NCI-H526 treated with DMSO at 0.1 percent for 48 hours (cell line): ENCODE measurements at regions not wholly inside any gene's neighbourhood (a gene's known extent, or its start where the extent isn't known, plus 50 kb on each side); places are given as distances from the start of the nearest gene placed in this dataset.

Experiments
- DNase-seq: peaks from one replicate; lab custom pipeline; 2025; lab: John Stamatoyannopoulos, UW

DNA sequence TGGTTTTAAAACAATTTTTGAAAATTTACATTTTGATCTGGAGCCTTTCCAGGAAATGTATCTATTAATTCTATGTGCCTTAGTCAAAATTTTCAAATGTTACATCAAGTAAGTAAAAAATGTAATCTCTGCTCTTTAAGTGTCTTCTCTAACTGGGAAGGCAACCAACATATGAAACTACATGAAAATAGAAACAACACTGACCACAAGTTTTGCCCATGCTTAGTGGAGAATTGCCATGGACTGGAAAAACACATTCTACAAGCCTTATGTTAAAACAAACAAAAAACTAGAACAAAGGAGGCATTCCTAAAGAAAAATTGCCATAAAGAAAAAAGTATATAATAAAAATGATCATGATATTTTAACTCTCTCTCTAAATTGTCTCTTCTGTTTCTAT, 75.9 kb upstream of the SPRED1 start:
- no peak for DNase-seq

- no peak for DNase-seq
Observed at GRCh38 chr15:38182900-38183299, 69.7 kb upstream of the SPRED1 start.

- DNase-seq = no peak
Observed at GRCh38 chr15:38186507-38186906, 66.1 kb upstream of the SPRED1 start.

GRCh38 chr15:38187630-38188313, 64.9 kb upstream of the SPRED1 start:
- no peak for DNase-seq

GRCh38 chr15:38189671-38190295, 62.9 kb upstream of the SPRED1 start:
- no peak for DNase-seq

DNA sequence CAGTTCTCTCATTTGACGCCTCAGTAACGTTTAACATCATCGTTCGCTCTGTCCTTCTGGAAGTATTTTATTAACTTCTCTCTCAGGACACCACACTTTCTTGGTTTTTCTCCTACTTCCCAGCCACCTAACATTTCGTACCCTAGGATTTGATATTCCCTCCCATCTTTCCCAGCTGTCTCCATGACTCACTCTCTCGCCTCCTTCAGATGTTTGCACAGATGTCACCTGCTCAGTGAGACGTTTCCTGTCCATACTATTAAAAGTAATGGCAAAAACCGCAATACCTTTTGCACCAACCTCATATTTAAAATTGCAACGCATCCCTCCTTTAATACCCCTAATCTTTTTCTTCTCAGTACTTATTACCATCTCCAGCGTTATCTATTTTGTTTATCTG, 62.1 kb upstream of the SPRED1 start:
- DNase-seq = no peak

DNA sequence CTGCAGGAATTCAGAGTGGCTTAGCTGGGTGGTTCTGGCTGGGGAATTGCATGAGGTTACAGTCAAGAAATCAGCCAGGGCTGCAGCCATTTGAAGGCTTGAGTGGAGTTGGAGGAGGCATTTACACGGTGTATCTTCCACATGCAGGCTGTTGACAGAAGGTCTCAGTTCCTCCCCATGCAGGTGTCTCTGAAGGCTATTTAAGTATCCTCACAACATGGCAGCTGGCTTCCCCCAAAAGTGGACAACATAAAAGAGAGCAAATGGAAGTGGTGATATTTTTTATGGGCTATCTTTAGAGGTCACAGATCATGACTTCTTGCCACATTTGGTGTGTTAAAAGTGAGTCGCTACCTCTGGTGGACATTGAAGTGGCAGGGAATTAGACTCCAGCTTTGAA, 60.1 kb upstream of the SPRED1 start:
- no peak for DNase-seq

DNA sequence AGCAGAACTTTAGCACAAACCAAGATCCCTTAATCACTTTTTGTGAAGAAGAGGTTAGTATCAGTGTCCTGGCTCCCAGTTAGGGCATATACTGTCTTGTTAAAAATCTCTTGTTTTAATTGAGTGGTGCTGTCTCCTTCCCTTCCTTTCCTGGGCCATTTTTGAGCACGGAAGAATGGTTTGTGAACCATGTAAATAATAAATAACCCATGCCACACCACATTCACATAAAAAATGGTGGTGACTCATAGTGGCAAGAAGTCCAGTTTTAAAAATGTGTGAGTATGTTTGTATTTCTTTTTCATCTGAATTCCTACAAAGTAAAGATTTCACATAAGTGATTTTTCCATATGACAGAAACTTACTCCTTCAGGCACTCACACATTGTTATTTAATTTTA, 59.1 kb upstream of the SPRED1 start:
- DNase-seq = no peak

DNA sequence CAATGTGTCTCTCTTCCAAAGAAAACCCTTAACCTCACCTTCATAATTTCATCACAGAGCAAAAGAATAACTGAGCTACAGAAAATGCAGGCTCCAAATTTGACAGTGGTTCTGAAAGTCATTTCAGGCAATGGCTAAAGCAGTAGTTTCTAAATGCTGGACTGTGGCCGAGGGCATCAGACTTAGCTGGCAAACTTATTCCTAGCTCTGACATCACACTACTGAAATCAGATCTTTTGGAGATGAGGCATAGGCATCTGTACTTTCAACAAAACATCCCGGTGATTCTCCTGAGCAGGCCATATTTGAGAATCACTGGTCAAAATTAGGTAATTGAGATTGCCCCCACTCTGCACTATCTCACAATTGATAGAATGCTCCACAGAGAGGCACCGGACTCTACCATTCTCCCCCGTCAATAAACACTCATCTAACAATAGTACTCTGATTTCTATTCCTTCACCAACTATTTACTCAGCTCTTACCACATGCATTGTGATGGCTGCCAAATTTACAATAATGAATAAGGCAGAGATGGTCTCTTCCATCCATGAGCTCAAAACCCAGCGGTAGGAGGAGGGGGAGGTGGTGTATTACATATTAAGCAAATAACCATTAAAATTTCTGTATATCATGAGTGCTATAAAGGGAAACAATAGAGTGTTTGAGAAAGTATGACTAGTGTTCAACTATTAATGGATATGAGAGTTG, 57.3 kb upstream of the SPRED1 start:
- no peak for DNase-seq

DNA sequence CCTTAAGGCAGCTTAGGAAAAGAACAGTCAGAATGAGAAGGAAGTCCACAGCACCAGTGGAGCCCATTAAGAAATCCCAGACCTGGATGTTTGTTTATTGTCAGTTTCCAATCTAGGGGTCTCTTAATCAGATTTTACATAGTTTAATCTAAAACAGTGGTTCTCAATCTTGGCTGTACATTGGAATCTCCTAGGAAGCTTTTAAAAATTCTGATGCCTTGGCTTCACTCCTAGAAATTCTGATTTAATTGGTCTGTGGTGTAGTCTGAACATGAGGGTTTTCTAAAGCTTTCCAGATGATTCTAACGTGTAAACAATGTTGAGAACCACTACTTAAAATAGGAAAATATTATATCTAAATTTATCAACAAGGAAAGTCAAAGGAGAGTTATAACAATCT, 56.6 kb upstream of the SPRED1 start:
- no peak for DNase-seq

DNA sequence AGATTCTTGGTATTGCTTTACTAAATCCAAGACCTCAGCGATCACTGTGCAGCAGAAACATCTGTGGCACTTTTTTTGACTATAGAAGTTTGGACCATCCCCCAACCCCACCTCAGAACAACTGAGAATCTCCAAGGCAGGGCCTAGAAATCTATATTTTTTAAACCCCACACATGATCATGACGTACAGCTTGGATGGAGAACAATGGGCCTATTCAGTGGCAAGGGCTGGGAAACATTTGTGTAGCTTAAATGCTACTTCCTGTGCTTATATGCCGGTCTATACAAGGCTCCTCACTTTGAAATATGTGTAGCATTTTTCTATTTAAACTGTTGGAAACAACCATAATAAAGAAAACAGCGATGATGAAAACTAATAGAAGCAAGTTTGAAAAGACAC, 55.1 kb upstream of the SPRED1 start:
- DNase-seq = no peak

DNA sequence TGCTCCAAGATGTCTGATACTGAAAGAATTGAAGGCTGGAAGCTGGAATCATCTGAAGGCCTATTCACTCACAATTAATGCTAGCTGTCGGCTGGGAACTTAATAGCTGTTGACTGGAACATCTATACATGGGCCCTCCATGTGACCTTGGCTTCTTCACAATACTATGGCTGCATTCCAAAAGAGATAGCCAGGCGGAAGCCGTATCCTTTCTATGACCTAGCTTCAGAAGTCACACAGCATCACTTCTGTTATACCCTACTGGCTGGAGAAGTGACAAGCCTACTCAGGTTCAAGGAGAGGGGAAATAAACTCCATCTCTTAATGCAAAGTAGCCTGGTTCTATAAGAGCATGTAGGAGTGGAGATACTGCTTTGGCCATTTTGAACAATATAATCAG, 50.9 kb upstream of the SPRED1 start:
- no peak for DNase-seq

DNA sequence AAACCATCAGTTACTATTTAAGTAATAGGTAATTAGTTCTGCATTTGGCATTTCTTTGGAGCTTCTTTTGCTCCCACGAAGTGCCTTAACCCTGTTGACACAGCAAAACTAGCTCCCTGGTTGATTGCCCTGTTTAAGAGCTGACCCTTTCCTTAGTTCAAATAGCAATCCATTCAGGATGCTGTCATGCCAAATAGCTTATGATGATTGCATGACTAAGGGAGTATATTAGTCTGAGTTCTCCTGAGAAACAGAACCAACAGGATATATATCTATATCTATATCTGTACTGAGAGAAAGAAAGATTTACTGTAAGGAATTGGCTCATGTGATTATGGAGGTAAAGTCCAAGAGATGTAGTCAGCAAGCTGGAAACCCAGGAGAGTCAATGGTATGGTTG, 50.3 kb upstream of the SPRED1 start:
- no peak for DNase-seq
